ENCODE measurements at regions not wholly inside any gene's neighbourhood (a gene's known extent, or its start where the extent isn't known, plus 50 kb on each side); places are given as distances from the start of the nearest gene placed in this dataset.

DNA sequence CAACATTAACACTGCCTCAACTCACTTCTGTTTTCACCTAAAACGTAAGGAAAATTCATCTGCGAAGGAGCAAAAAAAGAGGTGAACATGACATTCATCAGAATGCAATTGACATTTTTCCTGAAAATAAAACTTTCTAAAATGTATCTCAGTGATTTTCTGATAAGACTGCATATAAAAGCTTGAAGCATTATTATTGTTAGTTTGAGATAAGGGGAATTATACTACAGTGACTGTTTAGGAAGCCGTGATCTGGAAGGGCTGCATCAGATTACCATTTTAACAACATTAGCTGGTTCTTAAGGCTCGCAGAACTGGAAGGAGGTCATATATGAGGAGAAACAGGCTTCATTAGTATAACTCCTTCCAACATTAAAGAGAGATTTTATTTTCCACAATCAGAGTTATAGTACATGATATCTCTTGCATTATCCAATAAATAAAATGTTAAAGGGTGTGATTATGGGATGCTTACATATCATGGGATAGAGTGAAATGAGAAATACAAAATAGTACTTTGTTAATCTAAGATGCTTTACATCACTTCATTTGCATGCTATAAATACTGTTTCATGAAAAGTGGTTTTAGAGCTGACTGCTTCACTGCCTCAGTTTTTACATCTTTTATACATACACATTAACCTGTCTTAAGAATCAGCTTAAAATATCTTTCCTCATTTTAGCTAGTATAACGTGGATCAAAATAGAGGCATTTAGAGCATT lies 1820.1 kb upstream of the TENM3 start:
- Histone ChIP-seq H3K36me3 (ENCODE audit: control insufficient read depth in 1 of 2, insufficient read depth in 2 of 2, low read length in 2 of 2) (no peaks in the 10 kb centered on the region), H2AFZ (ENCODE audit: low read depth, low read length, poor library complexity, severe bottlenecking) (no peak overlapping the region), H3K27me3 (ENCODE audit: insufficient read depth, low read length) (no peaks in the 10 kb centered on the region), H4K20me1 (ENCODE audit: insufficient read depth) (no peaks in the 10 kb centered on the region), H3K4me2 (ENCODE audit: low read length) (no peak overlapping the region), H3K27ac (ENCODE audit: low read depth, low read length) (no peak overlapping the region), H3K9me3 (ENCODE audit: control insufficient read depth in 1 of 2, insufficient read depth in 1 of 2, low read depth in 1 of 2, low read length in 2 of 2) (no peaks in the 10 kb centered on the region), H3K9me2 (ENCODE audit: insufficient read depth) (no peaks in the 10 kb centered on the region), H3K79me2 (ENCODE audit: insufficient read depth, low read length) (no peaks in the 10 kb centered on the region), H3K9ac (ENCODE audit: low read length) (no peak overlapping the region), H3K4me1 (ENCODE audit: control insufficient read depth in 1 of 2, insufficient read depth in 2 of 2, low read length in 2 of 2) (no peaks in the 10 kb centered on the region), H3K4me3 (replicated peaks in 1 of 2; ENCODE audit: low read depth in 1 of 2, low read length in 2 of 2) (no peak overlapping the region)
- CTCF ChIA-PET, result interaction anchor here (0.7 kb wide), 1 partner anchor 23 kb away, joined by 3 read pairs; no protein-coding TSS in a partner anchor
- intact Hi-C loops (cut with micrococcal nuclease), result no loop called here
- no peak for ATAC-seq
- no peak for DNase-seq (ENCODE audit: low read depth, low spot score)
- TF ChIP-seq FOSL1 (IDR thresholded peaks at IDR 0.05; ENCODE audit: low read depth) (no peak), ZNF274 (IDR thresholded peaks at IDR 0.05; ENCODE audit: low read depth, low read length) (no peak), SP1 (IDR thresholded peaks at IDR 0.05; ENCODE audit: low read depth) (no peak), TCF7L2 (IDR thresholded peaks at IDR 0.05; ENCODE audit: borderline replicate concordance, extremely low read depth, insufficient read depth, insufficient read length) (no peak), EZH2 (IDR thresholded peaks at IDR 0.05) (no peak), POLR2AphosphoS5 (IDR thresholded peaks at IDR 0.05; ENCODE audit: low read depth, low read length) (no peak), YY1 (IDR thresholded peaks at IDR 0.05; ENCODE audit: extremely low read depth, insufficient replicate concordance, low read depth, low read length) (no peak), EGR1 (IDR thresholded peaks at IDR 0.05; ENCODE audit: low read depth) (no peak), ATF3 (IDR thresholded peaks at IDR 0.05) (no peak), MAX (IDR thresholded peaks at IDR 0.05) (no peak), EZH2phosphoT487 (IDR thresholded peaks at IDR 0.05; ENCODE audit: borderline replicate concordance) (no peak), ZFX (IDR thresholded peaks at IDR 0.05) (no peak), RAD21 (IDR thresholded peaks at IDR 0.05; ENCODE audit: low read depth) (no peak), CEBPB (IDR thresholded peaks at IDR 0.05; ENCODE audit: low read depth) (no peak), JUND (IDR thresholded peaks at IDR 0.05) (no peak)
- TF ChIP-seq, protein P1, sequence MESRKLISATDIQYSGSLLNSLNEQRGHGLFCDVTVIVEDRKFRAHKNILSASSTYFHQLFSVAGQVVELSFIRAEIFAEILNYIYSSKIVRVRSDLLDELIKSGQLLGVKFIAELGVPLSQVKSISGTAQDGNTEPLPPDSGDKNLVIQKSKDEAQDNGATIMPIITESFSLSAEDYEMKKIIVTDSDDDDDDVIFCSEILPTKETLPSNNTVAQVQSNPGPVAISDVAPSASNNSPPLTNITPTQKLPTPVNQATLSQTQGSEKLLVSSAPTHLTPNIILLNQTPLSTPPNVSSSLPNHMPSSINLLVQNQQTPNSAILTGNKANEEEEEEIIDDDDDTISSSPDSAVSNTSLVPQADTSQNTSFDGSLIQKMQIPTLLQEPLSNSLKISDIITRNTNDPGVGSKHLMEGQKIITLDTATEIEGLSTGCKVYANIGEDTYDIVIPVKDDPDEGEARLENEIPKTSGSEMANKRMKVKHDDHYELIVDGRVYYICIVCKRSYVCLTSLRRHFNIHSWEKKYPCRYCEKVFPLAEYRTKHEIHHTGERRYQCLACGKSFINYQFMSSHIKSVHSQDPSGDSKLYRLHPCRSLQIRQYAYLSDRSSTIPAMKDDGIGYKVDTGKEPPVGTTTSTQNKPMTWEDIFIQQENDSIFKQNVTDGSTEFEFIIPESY (IDR thresholded peaks at IDR 0.05; ENCODE audit: extremely low read depth, insufficient replicate concordance, low read length), result no peak
- TF ChIP-seq, protein P2, sequence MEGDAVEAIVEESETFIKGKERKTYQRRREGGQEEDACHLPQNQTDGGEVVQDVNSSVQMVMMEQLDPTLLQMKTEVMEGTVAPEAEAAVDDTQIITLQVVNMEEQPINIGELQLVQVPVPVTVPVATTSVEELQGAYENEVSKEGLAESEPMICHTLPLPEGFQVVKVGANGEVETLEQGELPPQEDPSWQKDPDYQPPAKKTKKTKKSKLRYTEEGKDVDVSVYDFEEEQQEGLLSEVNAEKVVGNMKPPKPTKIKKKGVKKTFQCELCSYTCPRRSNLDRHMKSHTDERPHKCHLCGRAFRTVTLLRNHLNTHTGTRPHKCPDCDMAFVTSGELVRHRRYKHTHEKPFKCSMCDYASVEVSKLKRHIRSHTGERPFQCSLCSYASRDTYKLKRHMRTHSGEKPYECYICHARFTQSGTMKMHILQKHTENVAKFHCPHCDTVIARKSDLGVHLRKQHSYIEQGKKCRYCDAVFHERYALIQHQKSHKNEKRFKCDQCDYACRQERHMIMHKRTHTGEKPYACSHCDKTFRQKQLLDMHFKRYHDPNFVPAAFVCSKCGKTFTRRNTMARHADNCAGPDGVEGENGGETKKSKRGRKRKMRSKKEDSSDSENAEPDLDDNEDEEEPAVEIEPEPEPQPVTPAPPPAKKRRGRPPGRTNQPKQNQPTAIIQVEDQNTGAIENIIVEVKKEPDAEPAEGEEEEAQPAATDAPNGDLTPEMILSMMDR (IDR thresholded peaks at IDR 0.05 in 2 of 3, conservative IDR thresholded peaks at IDR 0.05 in 1 of 3; ENCODE audit: borderline replicate concordance in 1 of 3, insufficient read depth in 1 of 3, low read depth in 2 of 3, low read length in 2 of 3), result no peak
- RAD21 ChIA-PET (ENCODE audit: low non-redundant PET in 1 of 2, low total read pairs in 2 of 2, uncharacterized antibody in 2 of 2, unreplicated experiment in 2 of 2), result no interaction called here
- no TSS peak for BruUV-seq (replicated peaks)
- POLR2A ChIA-PET, result no interaction called here

Measured in HCT116 (cell line).